Skeletal muscle tissue (tissue), 3 donors: ENCODE measurements at regions not wholly inside any gene's neighbourhood (a gene's known extent, or its start where the extent isn't known, plus 50 kb on each side); places are given as distances from the start of the nearest gene placed in this dataset.

Source experiments
- H3K27ac ChIP-seq: one replicate; pipeline ENCODE4 v1.7.0; 2013; ENCODE audit warnings: mild to moderate bottlenecking, low read depth, low read length, inconsistent platforms
- H3K27me3 ChIP-seq, 3 donors: one replicate each; pipeline ENCODE4 v1.7.0; 2013; ENCODE audit warnings: low read length in 3 of 3; ENCODE audit not compliant: control insufficient read depth in 3 of 3, insufficient read depth in 3 of 3
- H3K36me3 ChIP-seq, 3 donors: one replicate each; pipeline ENCODE4 v1.7.0; 2013; ENCODE audit warnings: low read length in 3 of 3; ENCODE audit not compliant: control insufficient read depth in 3 of 3, insufficient read depth in 3 of 3
- H3K4me1 ChIP-seq, 3 donors: one replicate each; pipeline ENCODE4 v1.7.0; 2013; ENCODE audit warnings: low read length in 3 of 3, mild to moderate bottlenecking in 3 of 3; ENCODE audit not compliant: control insufficient read depth in 3 of 3, insufficient read depth in 3 of 3
- H3K4me3 ChIP-seq, 3 donors: one replicate each; pipeline ENCODE4 v1.7.0; 2013; ENCODE audit warnings: low read length in 3 of 3
- H3K9ac ChIP-seq, 3 donors: one replicate each; pipeline ENCODE4 v1.7.0; 2013; ENCODE audit warnings: low read length in 3 of 3, mild to moderate bottlenecking in 3 of 3, moderate library complexity in 2 of 3, low read depth in 1 of 3
- H3K9me3 ChIP-seq, 3 donors: one replicate each; pipeline ENCODE4 v1.7.0; 2013; ENCODE audit warnings: low read length in 3 of 3; ENCODE audit not compliant: control insufficient read depth in 3 of 3
- donor health status: Osteomylitis.

GRCh38 chr13:69649063-69649392, 458.6 kb upstream of the ATXN8OS start:
- Histone ChIP-seq H3K9ac (no peak overlapping the region), H3K4me3 (no peak overlapping the region), H3K9me3 (peaks cover 0 to 2% (median 0%) of the 10 kb centered on the region in 3 donors), H3K27me3 (no peaks in the 10 kb centered on the region), H3K4me1 (no peaks in the 10 kb centered on the region), H3K27ac (no peak overlapping the region), H3K36me3 (no peaks in the 10 kb centered on the region)

GRCh38 chr13:69648340-69649062, 459.1 kb upstream of the ATXN8OS start:
- Histone ChIP-seq H3K27me3 (no peaks in the 10 kb centered on the region), H3K4me1 (no peaks in the 10 kb centered on the region), H3K36me3 (no peaks in the 10 kb centered on the region), H3K27ac (no peak overlapping the region), H3K9me3 (peaks cover 0 to 2% (median 0%) of the 10 kb centered on the region in 3 donors), H3K9ac (no peak overlapping the region), H3K4me3 (no peak overlapping the region)

GRCh38 chr13:69644447-69644846, 463.2 kb upstream of the ATXN8OS start:
- Histone ChIP-seq H3K36me3 (no peaks in the 10 kb centered on the region), H3K4me3 (no peak overlapping the region), H3K4me1 (no peaks in the 10 kb centered on the region), H3K9ac (no peak overlapping the region), H3K27me3 (no peaks in the 10 kb centered on the region), H3K27ac (no peak overlapping the region), H3K9me3 (peaks cover 0 to 2% (median 0%) of the 10 kb centered on the region in 3 donors)

- no peak overlapping the region for H3K27ac ChIP-seq
- H3K4me3 ChIP-seq: no peak overlapping the region
- no peaks in the 10 kb centered on the region for H3K27me3 ChIP-seq
- H3K36me3 ChIP-seq: no peaks in the 10 kb centered on the region
- no peaks in the 10 kb centered on the region for H3K4me1 ChIP-seq
- peaks cover 0 to 2% (median 0%) of the 10 kb centered on the region in 3 donors for H3K9me3 ChIP-seq
- no peak overlapping the region for H3K9ac ChIP-seq
Observed at GRCh38 chr13:69641773-69642172, 465.9 kb upstream of the ATXN8OS start.

GRCh38 chr13:69633044-69633443, 474.6 kb upstream of the ATXN8OS start:
- no peaks in the 10 kb centered on the region for H3K9me3 ChIP-seq
- no peaks in the 10 kb centered on the region for H3K4me1 ChIP-seq
- H3K27ac ChIP-seq: no peak overlapping the region
- H3K36me3 ChIP-seq: no peaks in the 10 kb centered on the region
- no peaks in the 10 kb centered on the region for H3K27me3 ChIP-seq
- H3K9ac ChIP-seq: no peak overlapping the region
- H3K4me3 ChIP-seq: no peak overlapping the region

- no peaks in the 10 kb centered on the region for H3K36me3 ChIP-seq
- H3K27ac ChIP-seq: no peak overlapping the region
- H3K4me3 ChIP-seq: no peak overlapping the region
- no peaks in the 10 kb centered on the region for H3K9me3 ChIP-seq
- H3K9ac ChIP-seq: no peak overlapping the region
- H3K27me3 ChIP-seq: no peaks in the 10 kb centered on the region
- H3K4me1 ChIP-seq: no peaks in the 10 kb centered on the region
Observed at GRCh38 chr13:69623973-69624372, 483.7 kb upstream of the ATXN8OS start.

GRCh38 chr13:69619651-69620050, 488.0 kb upstream of the ATXN8OS start:
- no peak overlapping the region for H3K9ac ChIP-seq
- H3K4me1 ChIP-seq: no peaks in the 10 kb centered on the region
- no peaks in the 10 kb centered on the region for H3K9me3 ChIP-seq
- no peak overlapping the region for H3K4me3 ChIP-seq
- H3K27ac ChIP-seq: no peak overlapping the region
- no peaks in the 10 kb centered on the region for H3K36me3 ChIP-seq
- no peaks in the 10 kb centered on the region for H3K27me3 ChIP-seq

GRCh38 chr13:69618838-69619237, 488.8 kb upstream of the ATXN8OS start:
- no peaks in the 10 kb centered on the region for H3K27me3 ChIP-seq
- H3K4me1 ChIP-seq: no peaks in the 10 kb centered on the region
- H3K36me3 ChIP-seq: no peaks in the 10 kb centered on the region
- H3K4me3 ChIP-seq: no peak overlapping the region
- H3K9ac ChIP-seq: no peak overlapping the region
- no peak overlapping the region for H3K27ac ChIP-seq
- H3K9me3 ChIP-seq: no peaks in the 10 kb centered on the region

- Histone ChIP-seq H3K9ac (no peak overlapping the region), H3K4me1 (no peaks in the 10 kb centered on the region), H3K4me3 (no peak overlapping the region), H3K36me3 (no peaks in the 10 kb centered on the region), H3K27ac (no peak overlapping the region), H3K27me3 (no peaks in the 10 kb centered on the region), H3K9me3 (no peaks in the 10 kb centered on the region)
Observed at GRCh38 chr13:69618393-69618792, 489.2 kb upstream of the ATXN8OS start.

- Histone ChIP-seq H3K27ac (no peak overlapping the region), H3K4me3 (no peak overlapping the region), H3K4me1 (no peaks in the 10 kb centered on the region), H3K9me3 (peaks cover 0 to 3% (median 0%) of the 10 kb centered on the region in 3 donors), H3K9ac (no peak overlapping the region), H3K27me3 (no peaks in the 10 kb centered on the region), H3K36me3 (no peaks in the 10 kb centered on the region)
Observed at GRCh38 chr13:69617587-69617986, 490.0 kb upstream of the ATXN8OS start.
